Parathyroid adenoma (tissue), 2 donors: ENCODE measurements at regions not wholly inside any gene's neighbourhood (a gene's known extent, or its start where the extent isn't known, plus 50 kb on each side); places are given as distances from the start of the nearest gene placed in this dataset.

ENCODE experiments used
- H2AFZ ChIP-seq: fragments of 300-600 bp; sonication (generic); one replicate; pipeline ENCODE4 v1.7.0; 2017; ENCODE audit warnings: antibody characterized with exemption, mild to moderate bottlenecking
- H3K27ac ChIP-seq: fragments of 300-600 bp; sonication (generic); one replicate; pipeline ENCODE4 v1.7.0; 2017
- H3K27me3 ChIP-seq: fragments of 300-600 bp; sonication (generic); one replicate; pipeline ENCODE4 v1.7.0; 2017; ENCODE audit warnings: low read length; ENCODE audit not compliant: control insufficient read depth, insufficient read depth
- H3K36me3 ChIP-seq: fragments of 300-600 bp; sonication (generic); one replicate; pipeline ENCODE4 v1.7.0; 2017; ENCODE audit warnings: low read length; ENCODE audit not compliant: control insufficient read depth, insufficient read depth
- H3K4me1 ChIP-seq: fragments of 300-600 bp; sonication (generic); one replicate; pipeline ENCODE4 v1.7.0; 2017; ENCODE audit warnings: control low read depth
- H3K4me2 ChIP-seq: fragments of 300-600 bp; sonication (generic); one replicate; pipeline ENCODE4 v1.7.0; 2017; ENCODE audit warnings: low read length
- H3K4me3 ChIP-seq: fragments of 300-600 bp; sonication (generic); one replicate; pipeline ENCODE4 v1.7.0; 2017; ENCODE audit warnings: low read depth, low read length
- H3K79me2 ChIP-seq: fragments of 300-600 bp; sonication (generic); one replicate; pipeline ENCODE4 v1.7.0; 2017; ENCODE audit warnings: control low read depth
- H3K9ac ChIP-seq: fragments of 300-600 bp; sonication (generic); one replicate; pipeline ENCODE4 v1.7.0; 2017; ENCODE audit warnings: mild to moderate bottlenecking
- H3K9me3 ChIP-seq: fragments of 300-600 bp; sonication (generic); one replicate; pipeline ENCODE4 v1.7.0; 2017; ENCODE audit warnings: low read length; ENCODE audit not compliant: control insufficient read depth
- TF ChIP-seq, protein P1 (sequence below): fragments of 300-600 bp; sonication (generic); IDR thresholded peaks from one replicate; pipeline ENCODE4 v1.7.0; 2017; ENCODE audit warnings: antibody characterized with exemption, mild to moderate bottlenecking
- donor health status: primary hyperparathyroidism.

DNA sequence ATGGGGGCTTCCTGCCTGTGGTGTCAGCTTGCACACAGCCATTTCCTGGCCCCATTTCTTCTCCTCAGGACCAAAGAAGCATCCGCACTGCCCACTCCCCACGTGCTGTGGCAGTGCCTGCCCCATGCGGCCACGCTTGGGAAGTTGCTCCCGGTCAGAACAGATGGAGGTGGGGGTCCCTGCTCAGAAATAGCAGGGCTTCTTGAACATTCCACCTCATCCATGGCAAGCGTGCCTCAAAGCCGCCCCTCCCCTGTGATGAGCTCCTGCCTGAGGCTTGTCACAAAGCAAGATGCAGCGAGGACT, 238.2 kb downstream of the SYK start:
- TF ChIP-seq, protein P1, sequence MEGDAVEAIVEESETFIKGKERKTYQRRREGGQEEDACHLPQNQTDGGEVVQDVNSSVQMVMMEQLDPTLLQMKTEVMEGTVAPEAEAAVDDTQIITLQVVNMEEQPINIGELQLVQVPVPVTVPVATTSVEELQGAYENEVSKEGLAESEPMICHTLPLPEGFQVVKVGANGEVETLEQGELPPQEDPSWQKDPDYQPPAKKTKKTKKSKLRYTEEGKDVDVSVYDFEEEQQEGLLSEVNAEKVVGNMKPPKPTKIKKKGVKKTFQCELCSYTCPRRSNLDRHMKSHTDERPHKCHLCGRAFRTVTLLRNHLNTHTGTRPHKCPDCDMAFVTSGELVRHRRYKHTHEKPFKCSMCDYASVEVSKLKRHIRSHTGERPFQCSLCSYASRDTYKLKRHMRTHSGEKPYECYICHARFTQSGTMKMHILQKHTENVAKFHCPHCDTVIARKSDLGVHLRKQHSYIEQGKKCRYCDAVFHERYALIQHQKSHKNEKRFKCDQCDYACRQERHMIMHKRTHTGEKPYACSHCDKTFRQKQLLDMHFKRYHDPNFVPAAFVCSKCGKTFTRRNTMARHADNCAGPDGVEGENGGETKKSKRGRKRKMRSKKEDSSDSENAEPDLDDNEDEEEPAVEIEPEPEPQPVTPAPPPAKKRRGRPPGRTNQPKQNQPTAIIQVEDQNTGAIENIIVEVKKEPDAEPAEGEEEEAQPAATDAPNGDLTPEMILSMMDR = no peak
- no peaks in the 10 kb centered on the region for H3K9me3 ChIP-seq

DNA sequence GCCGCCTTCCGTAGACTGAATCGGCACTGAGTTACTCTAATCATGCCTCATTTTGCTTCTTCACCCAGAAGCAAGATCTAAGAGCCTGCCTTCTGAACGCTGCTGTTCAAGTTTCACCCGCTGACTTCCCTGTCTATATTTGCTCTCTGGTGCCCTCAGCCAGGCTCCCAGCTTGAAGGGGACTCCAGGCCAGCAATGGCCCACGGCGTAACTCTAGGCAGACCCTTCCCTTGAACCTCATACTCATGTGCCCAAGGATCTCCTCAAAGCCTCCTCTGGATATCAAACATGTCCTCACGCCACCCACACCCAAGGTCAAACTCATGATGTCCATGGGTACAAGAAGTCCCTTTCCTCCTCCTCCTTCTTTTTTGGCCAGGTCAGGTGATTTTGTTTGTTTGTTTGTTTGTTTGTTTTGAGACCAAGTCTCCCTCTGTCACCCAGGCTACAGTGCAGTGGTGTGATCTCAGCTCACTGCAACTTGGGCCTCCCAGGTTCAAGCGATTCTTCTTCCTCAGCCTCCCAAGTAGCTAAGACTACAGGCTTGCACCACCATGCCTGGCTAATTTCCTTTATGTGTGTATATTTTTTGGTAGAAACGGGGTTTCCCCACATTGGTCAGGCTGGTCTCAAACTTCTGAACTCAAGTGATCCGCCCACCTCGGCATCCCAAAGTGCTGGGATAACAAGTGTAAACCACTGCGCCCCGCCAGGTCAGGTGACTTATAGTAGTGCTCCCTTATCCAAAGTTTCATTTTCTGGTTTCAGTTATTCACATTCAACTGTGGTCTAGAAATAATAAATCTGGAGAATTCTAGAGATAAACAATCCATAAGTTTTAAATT, 239.0 kb downstream of the SYK start:
- Histone ChIP-seq H3K4me3 (no peak overlapping the region), H2AFZ (no peak overlapping the region), H3K36me3 (no peaks in the 10 kb centered on the region), H3K9me3 (no peaks in the 10 kb centered on the region), H3K79me2 (no peaks in the 10 kb centered on the region), H3K9ac (no peak overlapping the region), H3K27ac (no peak overlapping the region), H3K4me1 (no peaks in the 10 kb centered on the region), H3K27me3 (no peaks in the 10 kb centered on the region), H3K4me2 (no peak overlapping the region)
- TF ChIP-seq, protein P1 = no peak

More for the DNA sequence above, 238.2 kb downstream of the SYK start:
- no peak overlapping the region for H3K9ac ChIP-seq
- H3K4me3 ChIP-seq = no peak overlapping the region
- H3K27ac ChIP-seq = no peak overlapping the region
- no peaks in the 10 kb centered on the region for H3K27me3 ChIP-seq
- no peak overlapping the region for H2AFZ ChIP-seq
- H3K79me2 ChIP-seq = no peaks in the 10 kb centered on the region
- no peaks in the 10 kb centered on the region for H3K4me1 ChIP-seq
- H3K36me3 ChIP-seq = no peaks in the 10 kb centered on the region
- H3K4me2 ChIP-seq = no peak overlapping the region

DNA sequence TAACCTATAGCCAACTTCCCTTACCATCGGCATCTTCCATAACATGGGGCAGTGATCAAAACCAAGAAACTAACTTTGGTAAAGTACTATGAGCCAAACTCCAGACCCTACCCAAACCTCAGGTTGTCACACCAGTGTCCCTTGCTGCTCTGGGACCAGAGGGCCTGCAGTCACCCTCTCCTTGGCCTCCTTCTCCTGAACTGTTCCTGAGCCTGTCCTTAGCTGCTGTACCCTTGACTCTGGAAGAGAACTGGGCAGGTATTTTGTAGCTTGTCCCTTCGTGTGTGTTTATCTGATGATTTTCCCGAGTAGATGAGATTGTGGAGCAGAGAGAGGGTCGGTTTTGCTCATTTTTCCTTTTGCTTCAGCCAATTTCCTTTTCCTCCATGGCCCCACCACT, 240.4 kb downstream of the SYK start:
- Histone ChIP-seq H3K27ac (no peak overlapping the region), H3K4me2 (no peak overlapping the region), H3K9ac (no peak overlapping the region), H3K4me3 (no peak overlapping the region), H3K4me1 (no peaks in the 10 kb centered on the region), H3K79me2 (no peaks in the 10 kb centered on the region), H3K9me3 (no peaks in the 10 kb centered on the region), H3K27me3 (no peaks in the 10 kb centered on the region), H2AFZ (no peak overlapping the region), H3K36me3 (no peaks in the 10 kb centered on the region)
- TF ChIP-seq, protein P1 = no peak

DNA sequence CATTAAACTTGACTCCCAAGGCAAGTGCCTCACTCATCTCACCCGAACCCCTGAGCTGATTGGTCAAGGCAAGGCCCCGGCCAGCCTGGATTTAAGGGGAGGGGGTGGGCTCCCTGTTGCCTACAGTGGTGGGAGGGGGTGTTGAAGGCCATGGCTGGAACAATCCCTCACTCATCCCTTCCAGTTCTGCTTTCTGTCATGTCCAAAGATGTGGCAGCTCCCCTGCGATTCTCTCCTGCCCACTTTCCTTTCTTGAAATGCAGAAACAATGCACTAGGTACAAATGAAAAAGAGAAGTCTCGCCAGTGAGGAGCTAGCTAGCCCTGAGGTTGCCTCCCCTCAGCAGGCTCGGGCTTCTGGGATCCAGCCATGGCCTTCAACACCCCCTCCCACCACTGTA, 240.9 kb downstream of the SYK start:
- Histone ChIP-seq H2AFZ (no peak overlapping the region), H3K36me3 (no peaks in the 10 kb centered on the region), H3K4me1 (no peaks in the 10 kb centered on the region), H3K27me3 (no peaks in the 10 kb centered on the region), H3K27ac (no peak overlapping the region), H3K9me3 (no peaks in the 10 kb centered on the region), H3K4me3 (no peak overlapping the region), H3K9ac (no peak overlapping the region), H3K79me2 (no peaks in the 10 kb centered on the region), H3K4me2 (no peak overlapping the region)
- TF ChIP-seq, protein P1 = no peak
